ENCODE measurements at regions not wholly inside any gene's neighbourhood (a gene's known extent, or its start where the extent isn't known, plus 50 kb on each side); places are given as distances from the start of the nearest gene placed in this dataset.

GRCh38 chr14:29197557-29197956 is 431.0 kb downstream of the FOXG1 start:
- TF ChIP-seq, protein P1, sequence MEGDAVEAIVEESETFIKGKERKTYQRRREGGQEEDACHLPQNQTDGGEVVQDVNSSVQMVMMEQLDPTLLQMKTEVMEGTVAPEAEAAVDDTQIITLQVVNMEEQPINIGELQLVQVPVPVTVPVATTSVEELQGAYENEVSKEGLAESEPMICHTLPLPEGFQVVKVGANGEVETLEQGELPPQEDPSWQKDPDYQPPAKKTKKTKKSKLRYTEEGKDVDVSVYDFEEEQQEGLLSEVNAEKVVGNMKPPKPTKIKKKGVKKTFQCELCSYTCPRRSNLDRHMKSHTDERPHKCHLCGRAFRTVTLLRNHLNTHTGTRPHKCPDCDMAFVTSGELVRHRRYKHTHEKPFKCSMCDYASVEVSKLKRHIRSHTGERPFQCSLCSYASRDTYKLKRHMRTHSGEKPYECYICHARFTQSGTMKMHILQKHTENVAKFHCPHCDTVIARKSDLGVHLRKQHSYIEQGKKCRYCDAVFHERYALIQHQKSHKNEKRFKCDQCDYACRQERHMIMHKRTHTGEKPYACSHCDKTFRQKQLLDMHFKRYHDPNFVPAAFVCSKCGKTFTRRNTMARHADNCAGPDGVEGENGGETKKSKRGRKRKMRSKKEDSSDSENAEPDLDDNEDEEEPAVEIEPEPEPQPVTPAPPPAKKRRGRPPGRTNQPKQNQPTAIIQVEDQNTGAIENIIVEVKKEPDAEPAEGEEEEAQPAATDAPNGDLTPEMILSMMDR (IDR thresholded peaks at IDR 0.05; ENCODE audit: low read depth, low read length): no peak
- TF ChIP-seq EZH2phosphoT487 (IDR thresholded peaks at IDR 0.05; ENCODE audit: low read depth): no peak

All from OCI-LY3 (cell line).